GM18870 (cell line): ENCODE measurements at regions not wholly inside any gene's neighbourhood (a gene's known extent, or its start where the extent isn't known, plus 50 kb on each side); places are given as distances from the start of the nearest gene placed in this dataset.
A peak's percentile ranks its signal among the peaks of the same experiment; 100 is the strongest.

ENCODE experiments used
- ATAC-seq: cut with Tn5 transposase; IDR thresholded peaks from one replicate; pipeline ENCODE4 v1.9.1; 2021; ENCODE audit warnings: moderate library complexity; ENCODE audit not compliant: unreplicated experiment

GRCh38 chr3:4021162-4021561 lies 221.9 kb downstream of the LRRN1 start:
- no peak for ATAC-seq

- no peak for ATAC-seq
These were observed 229.9 kb downstream of the LRRN1 start for GRCh38 chr3:4029135-4029534.

GRCh38 chr3:4030624-4031023 lies 231.4 kb downstream of the LRRN1 start:
- no peak for ATAC-seq

- ATAC-seq, result no peak
These were observed 234.1 kb downstream of the LRRN1 start for GRCh38 chr3:4033296-4033695.

- ATAC-seq, result no peak
These were observed 236.8 kb downstream of the LRRN1 start for GRCh38 chr3:4036046-4036445.

GRCh38 chr3:4038351-4038750 lies 239.1 kb downstream of the LRRN1 start:
- no peak for ATAC-seq

- no peak for ATAC-seq
These were observed 242.8 kb downstream of the LRRN1 start for GRCh38 chr3:4042070-4042469.

GRCh38 chr3:4042869-4043268 lies 243.6 kb downstream of the LRRN1 start:
- ATAC-seq, result no peak

GRCh38 chr3:4043867-4044575 lies 244.8 kb downstream of the LRRN1 start:
- no peak for ATAC-seq

- no peak for ATAC-seq
These were observed 245.4 kb downstream of the LRRN1 start for GRCh38 chr3:4044619-4045018.

GRCh38 chr3:4045756-4046155 lies 246.5 kb downstream of the LRRN1 start:
- no peak for ATAC-seq

- no peak for ATAC-seq
These were observed 248.1 kb downstream of the LRRN1 start for GRCh38 chr3:4047366-4047765.

GRCh38 chr3:4052706-4053105 lies 250.5 kb upstream of the SETMAR start:
- ATAC-seq, result no peak

- no peak for ATAC-seq
These were observed 249.2 kb upstream of the SETMAR start for GRCh38 chr3:4053975-4054374.

GRCh38 chr3:4060064-4060463 lies 243.1 kb upstream of the SETMAR start:
- no peak for ATAC-seq

- ATAC-seq, result no peak
These were observed 242.6 kb upstream of the SETMAR start for GRCh38 chr3:4060603-4061002.

- no peak for ATAC-seq
These were observed 242.0 kb upstream of the SETMAR start for GRCh38 chr3:4061195-4061594.

- ATAC-seq, result no peak
These were observed 241.3 kb upstream of the SETMAR start for GRCh38 chr3:4061783-4062360.

- no peak for ATAC-seq
These were observed 240.5 kb upstream of the SETMAR start for GRCh38 chr3:4062621-4063020.

- ATAC-seq, result no peak
These were observed 239.1 kb upstream of the SETMAR start for GRCh38 chr3:4063916-4064574.

- peak; percentile 63 for ATAC-seq
These were observed 238.1 kb upstream of the SETMAR start for GRCh38 chr3:4065085-4065484.

- ATAC-seq, result no peak
These were observed 237.6 kb upstream of the SETMAR start for GRCh38 chr3:4065554-4065953.
